CD4-positive, alpha-beta T cell treated with Interleukin-2 at 100 ng/mL for 4 hours (primary cell): ENCODE measurements at regions not wholly inside any gene's neighbourhood (a gene's known extent, or its start where the extent isn't known, plus 50 kb on each side); places are given as distances from the start of the nearest gene placed in this dataset.
"Not testable (repeated sequence)": the region's sequence is repeated elsewhere in the genome, so short reads cannot be mapped to it uniquely, and the experiment has no call there.

Experiments
- DNase-seq: peaks from one replicate; pipeline ENCODE4 v3.0.0-alpha.2; 2020; ENCODE audit warnings: low spot score

GRCh38 chr7:55303220-55303619 is 61.9 kb upstream of the LANCL2 start:
- no peak for DNase-seq

GRCh38 chr7:55304018-55304762 is 60.9 kb upstream of the LANCL2 start:
- no peak for DNase-seq

- no peak for DNase-seq
Observed at GRCh38 chr7:55305135-55305534, 60.0 kb upstream of the LANCL2 start.

GRCh38 chr7:55306331-55306730 is 58.8 kb upstream of the LANCL2 start:
- no peak for DNase-seq

GRCh38 chr7:55307123-55307916 is 57.8 kb upstream of the LANCL2 start:
- DNase-seq, result no peak

GRCh38 chr7:55308186-55308929 is 56.8 kb upstream of the LANCL2 start:
- DNase-seq, result no peak

- DNase-seq, result peak; percentile 64
Observed at GRCh38 chr7:55309040-55309991, 55.8 kb upstream of the LANCL2 start.

GRCh38 chr7:55310287-55311025 is 54.7 kb upstream of the LANCL2 start:
- DNase-seq, result no peak

- not testable (repeated sequence) for DNase-seq
Observed at GRCh38 chr7:55311892-55312291, 53.2 kb upstream of the LANCL2 start.

GRCh38 chr7:55313671-55314070 is 51.5 kb upstream of the LANCL2 start:
- not testable (repeated sequence) for DNase-seq

- DNase-seq, result no peak
Observed at GRCh38 chr7:55314967-55315366, 50.2 kb upstream of the LANCL2 start.
